Duodenal mucosa (tissue), 2 donors: ENCODE measurements at regions not wholly inside any gene's neighbourhood (a gene's known extent, or its start where the extent isn't known, plus 50 kb on each side); places are given as distances from the start of the nearest gene placed in this dataset.

ENCODE experiments used
- H3K27ac ChIP-seq: one replicate; pipeline ENCODE4 v1.7.0; 2013; ENCODE audit warnings: low read depth, low read length
- H3K27me3 ChIP-seq, 2 donors: one replicate each; pipeline ENCODE4 v1.7.0; 2013; ENCODE audit warnings: low read length in 2 of 2, control low read depth in 1 of 2; ENCODE audit not compliant: insufficient read depth in 2 of 2, control insufficient read depth in 1 of 2
- H3K36me3 ChIP-seq, 2 donors: one replicate each; pipeline ENCODE4 v1.7.0; 2013; ENCODE audit warnings: low read length in 2 of 2, control low read depth in 1 of 2; ENCODE audit not compliant: insufficient read depth in 2 of 2, control insufficient read depth in 1 of 2
- H3K4me1 ChIP-seq, 2 donors: one replicate each; pipeline ENCODE4 v1.7.0; 2013; ENCODE audit warnings: low read length in 2 of 2, control low read depth in 1 of 2; ENCODE audit not compliant: insufficient read depth in 2 of 2, control insufficient read depth in 1 of 2
- H3K4me3 ChIP-seq, 2 donors: one replicate each; pipeline ENCODE4 v1.7.0; 2013; ENCODE audit warnings: low read length in 2 of 2, low read depth in 1 of 2
- H3K9ac ChIP-seq, 2 donors: one replicate each; pipeline ENCODE4 v1.7.0; 2013; ENCODE audit warnings: low read length in 2 of 2, low read depth in 1 of 2
- H3K9me3 ChIP-seq, 2 donors: one replicate each; pipeline ENCODE4 v1.7.0; 2013; ENCODE audit warnings: low read length in 2 of 2, control low read depth in 1 of 2; ENCODE audit not compliant: control insufficient read depth in 1 of 2

- no peaks in the 10 kb centered on the region for H3K27me3 ChIP-seq
- H3K4me3 ChIP-seq: no peak overlapping the region
- H3K36me3 ChIP-seq: no peaks in the 10 kb centered on the region
- H3K27ac ChIP-seq: no peak overlapping the region
- no peaks in the 10 kb centered on the region for H3K4me1 ChIP-seq
- no peaks in the 10 kb centered on the region for H3K9me3 ChIP-seq
- H3K9ac ChIP-seq: no peak overlapping the region
Observed at GRCh38 chr5:123763201-123763600, 251.2 kb downstream of the CSNK1G3 start.

DNA sequence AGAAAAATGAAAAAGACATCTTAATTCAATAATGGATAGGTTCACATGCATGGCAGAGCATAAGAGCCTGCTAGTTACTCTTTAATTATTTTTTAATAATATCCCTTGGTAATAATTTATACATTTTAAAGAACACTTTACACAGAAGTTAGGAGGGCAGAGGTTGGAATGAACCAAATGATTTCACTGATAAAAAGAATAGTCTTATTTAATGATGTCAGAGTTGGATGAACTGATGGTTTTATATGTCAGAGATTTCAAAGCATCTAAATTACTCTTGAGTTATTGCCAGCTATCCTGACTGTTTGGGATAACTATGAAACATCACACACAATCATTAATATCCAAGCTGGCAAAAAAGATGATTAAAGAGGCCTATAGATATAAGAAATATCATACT is 244.8 kb downstream of the CSNK1G3 start:
- Histone ChIP-seq H3K4me1 (no peaks in the 10 kb centered on the region), H3K4me3 (no peak overlapping the region), H3K36me3 (no peaks in the 10 kb centered on the region), H3K27me3 (no peaks in the 10 kb centered on the region), H3K9ac (no peak overlapping the region), H3K9me3 (no peaks in the 10 kb centered on the region), H3K27ac (no peak overlapping the region)

DNA sequence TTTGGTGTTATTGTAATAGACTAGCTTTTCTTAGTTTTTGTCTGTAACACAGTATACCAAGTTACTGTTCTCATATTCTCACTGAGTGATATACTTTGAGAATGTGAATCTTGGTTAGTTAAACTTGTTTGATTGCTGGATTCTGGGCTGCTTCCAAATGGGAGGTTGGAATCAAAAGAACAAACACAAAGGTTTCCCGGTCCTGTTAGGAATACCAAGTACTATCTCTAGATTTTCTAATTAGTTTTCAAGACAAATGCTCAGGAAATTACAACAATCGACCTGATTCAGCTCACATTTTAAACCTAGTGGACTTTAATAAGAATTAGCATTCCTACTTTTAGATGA is 244.3 kb downstream of the CSNK1G3 start:
- no peak overlapping the region for H3K9ac ChIP-seq
- no peaks in the 10 kb centered on the region for H3K36me3 ChIP-seq
- no peaks in the 10 kb centered on the region for H3K27me3 ChIP-seq
- no peak overlapping the region for H3K4me3 ChIP-seq
- H3K27ac ChIP-seq: no peak overlapping the region
- H3K4me1 ChIP-seq: no peaks in the 10 kb centered on the region
- H3K9me3 ChIP-seq: no peaks in the 10 kb centered on the region

DNA sequence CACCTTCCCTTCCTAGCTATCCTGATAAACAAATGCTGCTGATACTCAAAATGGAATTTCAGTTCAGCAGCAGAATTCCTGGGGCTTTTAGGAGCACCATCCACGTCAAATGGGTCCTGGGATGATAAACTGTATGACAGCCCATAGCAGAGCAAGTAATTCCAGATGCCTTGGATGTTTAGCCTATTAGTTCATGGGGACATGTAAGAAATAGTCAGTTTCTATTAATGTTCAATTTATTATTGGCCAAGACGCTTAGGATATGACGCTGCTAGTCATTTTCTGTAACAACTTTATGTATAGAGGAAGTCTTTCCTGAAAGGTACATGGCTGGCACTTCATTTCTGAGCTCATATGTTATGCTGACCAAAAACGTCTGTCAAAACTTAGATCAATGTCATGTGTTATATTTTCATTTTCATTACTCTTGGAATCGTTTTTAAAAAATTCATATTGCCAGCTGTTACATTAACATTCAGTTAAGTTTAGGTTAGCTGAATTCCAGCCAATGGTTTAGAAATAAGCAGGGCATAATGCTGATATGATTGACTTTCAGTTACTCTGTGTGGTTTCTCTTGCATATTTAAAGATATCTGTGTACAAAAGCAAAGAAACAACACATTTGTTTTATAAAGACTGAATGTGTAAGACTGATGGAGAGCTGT is 243.8 kb downstream of the CSNK1G3 start:
- Histone ChIP-seq H3K27ac (no peak overlapping the region), H3K9ac (no peak overlapping the region), H3K36me3 (no peaks in the 10 kb centered on the region), H3K4me1 (no peaks in the 10 kb centered on the region), H3K4me3 (no peak overlapping the region), H3K9me3 (no peaks in the 10 kb centered on the region), H3K27me3 (no peaks in the 10 kb centered on the region)

DNA sequence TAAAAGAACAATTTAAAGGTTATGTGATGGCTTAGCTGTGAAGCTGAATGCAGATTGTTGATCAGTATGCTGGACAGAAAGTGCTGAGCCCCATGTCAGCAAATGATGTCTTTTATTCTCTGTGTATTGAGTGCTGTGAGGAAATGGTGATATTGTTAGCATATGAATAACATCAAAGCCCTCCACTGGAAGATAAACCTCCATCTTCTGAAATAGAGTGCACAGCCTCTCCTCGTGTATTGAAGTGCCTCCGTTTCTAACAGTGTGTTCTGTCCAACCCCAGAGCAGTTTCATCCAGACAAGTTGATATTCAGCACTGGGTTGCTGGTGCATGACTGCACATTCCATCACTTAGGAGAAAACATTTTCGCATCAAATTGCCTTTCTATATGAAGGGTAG is 242.9 kb downstream of the CSNK1G3 start:
- H3K27ac ChIP-seq: no peak overlapping the region
- H3K4me3 ChIP-seq: no peak overlapping the region

GRCh38 chr5:123753937-123754891 is 242.2 kb downstream of the CSNK1G3 start:
- H3K9ac ChIP-seq: no peak overlapping the region
- no peaks in the 10 kb centered on the region for H3K36me3 ChIP-seq
- no peaks in the 10 kb centered on the region for H3K9me3 ChIP-seq
- no peak overlapping the region for H3K4me3 ChIP-seq
- no peaks in the 10 kb centered on the region for H3K4me1 ChIP-seq
- no peaks in the 10 kb centered on the region for H3K27me3 ChIP-seq
- no peak overlapping the region for H3K27ac ChIP-seq

More for the DNA sequence above, 242.9 kb downstream of the CSNK1G3 start:
- H3K4me1 ChIP-seq: no peaks in the 10 kb centered on the region
- no peaks in the 10 kb centered on the region for H3K27me3 ChIP-seq
- no peaks in the 10 kb centered on the region for H3K9me3 ChIP-seq
- H3K9ac ChIP-seq: no peak overlapping the region
- no peaks in the 10 kb centered on the region for H3K36me3 ChIP-seq

DNA sequence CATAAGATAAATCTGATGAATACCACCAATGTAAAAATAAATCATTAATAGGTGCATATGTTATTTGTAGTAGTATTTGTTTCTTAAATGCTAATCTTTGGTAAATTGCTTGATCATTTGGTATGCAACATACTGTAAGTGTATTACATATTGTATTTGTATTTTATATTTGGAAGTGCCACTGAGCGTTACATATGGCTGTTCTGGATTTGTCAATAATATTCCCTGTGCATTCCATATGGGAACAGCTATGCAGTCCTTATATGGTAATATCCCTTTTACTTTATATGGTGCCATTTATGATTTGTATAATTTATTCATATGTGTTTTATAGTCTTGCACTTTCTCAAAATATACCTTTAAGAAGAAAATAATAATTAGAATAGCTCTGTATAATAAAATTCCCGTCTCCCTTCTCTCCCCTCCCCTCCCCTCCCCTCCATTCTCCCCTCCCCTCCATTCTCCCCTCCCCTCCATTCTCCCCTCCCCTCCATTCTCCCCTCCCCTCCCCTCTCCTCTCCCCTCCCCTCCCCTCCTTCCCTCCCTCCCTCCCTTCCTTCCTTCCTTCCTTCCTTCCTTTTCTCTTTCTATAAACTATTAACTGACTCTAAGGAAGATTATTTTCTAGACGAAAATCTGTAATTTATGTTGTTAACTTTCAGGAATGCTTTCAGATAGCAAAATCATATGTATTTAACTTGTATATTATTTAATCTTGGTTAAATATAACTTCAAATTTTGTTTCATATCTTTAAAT is 241.4 kb downstream of the CSNK1G3 start:
- no peak overlapping the region for H3K9ac ChIP-seq
- no peak overlapping the region for H3K27ac ChIP-seq

GRCh38 chr5:123752552-123753179 is 240.7 kb downstream of the CSNK1G3 start:
- no peaks in the 10 kb centered on the region for H3K27me3 ChIP-seq
- H3K4me1 ChIP-seq: no peaks in the 10 kb centered on the region
- no peaks in the 10 kb centered on the region for H3K9me3 ChIP-seq
- H3K36me3 ChIP-seq: no peaks in the 10 kb centered on the region
- H3K4me3 ChIP-seq: no peak overlapping the region
- no peak overlapping the region for H3K27ac ChIP-seq
- H3K9ac ChIP-seq: no peak overlapping the region

More for the DNA sequence above, 241.4 kb downstream of the CSNK1G3 start:
- H3K4me1 ChIP-seq: no peaks in the 10 kb centered on the region
- H3K27me3 ChIP-seq: no peaks in the 10 kb centered on the region
- no peak overlapping the region for H3K4me3 ChIP-seq
- H3K36me3 ChIP-seq: no peaks in the 10 kb centered on the region
- no peaks in the 10 kb centered on the region for H3K9me3 ChIP-seq

- H3K27ac ChIP-seq: no peak overlapping the region
- no peaks in the 10 kb centered on the region for H3K36me3 ChIP-seq
- H3K9ac ChIP-seq: no peak overlapping the region
- no peaks in the 10 kb centered on the region for H3K9me3 ChIP-seq
- H3K4me3 ChIP-seq: no peak overlapping the region
- H3K4me1 ChIP-seq: no peaks in the 10 kb centered on the region
- H3K27me3 ChIP-seq: no peaks in the 10 kb centered on the region
Observed at GRCh38 chr5:123751670-123752069, 239.7 kb downstream of the CSNK1G3 start.
